HepG2 (cell line): ENCODE measurements at regions not wholly inside any gene's neighbourhood (a gene's known extent, or its start where the extent isn't known, plus 50 kb on each side); places are given as distances from the start of the nearest gene placed in this dataset.

Experiments used
- CEBPB ChIP-seq: IDR thresholded peaks from 2 replicates; pipeline ENCODE4 v1.6.1; 2011; ENCODE audit warnings: low read depth, low read length, improper control_type of control experiment, borderline replicate concordance
- ERF ChIP-seq: IDR thresholded peaks from 2 replicates; pipeline ENCODE4 v1.6.1; 2018; ENCODE audit warnings: missing biosample characterization, missing genetic modification reagents
- FOXC1 ChIP-seq: sonication (generic); formaldehyde crosslinking; IDR thresholded peaks from 2 replicates; pipeline ENCODE4 v1.8.0; 2022; ENCODE audit warnings: mild to moderate bottlenecking, missing genetic modification reagents, borderline replicate concordance
- MAX ChIP-seq: IDR thresholded peaks from 2 replicates; pipeline ENCODE4 v1.6.1; 2012; ENCODE audit warnings: inconsistent platforms
- MED1 ChIP-seq: sonication (generic); formaldehyde crosslinking; IDR thresholded peaks from 2 replicates; pipeline ENCODE4 v1.4.0; 2020; ENCODE audit warnings: missing genetic modification reagents
- POLR2AphosphoS5 ChIP-seq: IDR thresholded peaks from 2 replicates; pipeline ENCODE4 v1.6.1; 2012; ENCODE audit warnings: low read depth, low read length
- RFX5 ChIP-seq: IDR thresholded peaks from 2 replicates; pipeline ENCODE4 v1.6.1; 2011; ENCODE audit warnings: low read depth, low read length, improper control_type of control experiment
- THRA ChIP-seq: sonication (generic); formaldehyde crosslinking; IDR thresholded peaks from 2 replicates; pipeline ENCODE4 v1.4.0; 2020; ENCODE audit warnings: missing genetic modification reagents, borderline replicate concordance
- ZBTB7A ChIP-seq: sonication (generic); formaldehyde crosslinking; IDR thresholded peaks from 2 replicates; pipeline ENCODE4 v1.8.0; 2022; ENCODE audit warnings: mild to moderate bottlenecking, missing genetic modification reagents
- ZFX ChIP-seq: sonication (generic); formaldehyde crosslinking; IDR thresholded peaks from 2 replicates; pipeline ENCODE4 v1.4.0; 2020; ENCODE audit warnings: mild to moderate bottlenecking, low read depth, missing genetic modification reagents, moderate library complexity
- ZNF280B ChIP-seq: sonication (generic); formaldehyde crosslinking; IDR thresholded peaks from 2 replicates; pipeline ENCODE4 v1.5.0; 2020; ENCODE audit warnings: missing genetic modification reagents, mild to moderate bottlenecking, borderline replicate concordance
- TF ChIP-seq, protein P1 (sequence below): sonication (generic); formaldehyde crosslinking; IDR thresholded peaks from 2 replicates; pipeline ENCODE4 v1.5.0; 2020; ENCODE audit warnings: mild to moderate bottlenecking, missing genetic modification reagents, moderate library complexity
- TF ChIP-seq, protein P2 (sequence below): sonication (generic); formaldehyde crosslinking; IDR thresholded peaks from 2 replicates; pipeline ENCODE4 v1.5.0; 2020; ENCODE audit warnings: missing genetic modification reagents
- TF ChIP-seq, protein P3 (sequence below): IDR thresholded peaks from 2 replicates; pipeline ENCODE4 v1.6.1; 2016; ENCODE audit warnings: low read depth, missing genetic modification reagents, missing compliant biosample characterization

GRCh38 chr3:182608832-182609231, 184.5 kb upstream of the ATP11B start:
- TF ChIP-seq, protein P1, sequence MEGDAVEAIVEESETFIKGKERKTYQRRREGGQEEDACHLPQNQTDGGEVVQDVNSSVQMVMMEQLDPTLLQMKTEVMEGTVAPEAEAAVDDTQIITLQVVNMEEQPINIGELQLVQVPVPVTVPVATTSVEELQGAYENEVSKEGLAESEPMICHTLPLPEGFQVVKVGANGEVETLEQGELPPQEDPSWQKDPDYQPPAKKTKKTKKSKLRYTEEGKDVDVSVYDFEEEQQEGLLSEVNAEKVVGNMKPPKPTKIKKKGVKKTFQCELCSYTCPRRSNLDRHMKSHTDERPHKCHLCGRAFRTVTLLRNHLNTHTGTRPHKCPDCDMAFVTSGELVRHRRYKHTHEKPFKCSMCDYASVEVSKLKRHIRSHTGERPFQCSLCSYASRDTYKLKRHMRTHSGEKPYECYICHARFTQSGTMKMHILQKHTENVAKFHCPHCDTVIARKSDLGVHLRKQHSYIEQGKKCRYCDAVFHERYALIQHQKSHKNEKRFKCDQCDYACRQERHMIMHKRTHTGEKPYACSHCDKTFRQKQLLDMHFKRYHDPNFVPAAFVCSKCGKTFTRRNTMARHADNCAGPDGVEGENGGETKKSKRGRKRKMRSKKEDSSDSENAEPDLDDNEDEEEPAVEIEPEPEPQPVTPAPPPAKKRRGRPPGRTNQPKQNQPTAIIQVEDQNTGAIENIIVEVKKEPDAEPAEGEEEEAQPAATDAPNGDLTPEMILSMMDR (CRISPR knock-in tag) = no peak
- no peak for TF ChIP-seq CEBPB
- TF ChIP-seq THRA (CRISPR knock-in tag) = no peak
- no peak for TF ChIP-seq ZNF280B
- TF ChIP-seq ZBTB7A (CRISPR knock-in tag) = no peak
- TF ChIP-seq, protein P2, sequence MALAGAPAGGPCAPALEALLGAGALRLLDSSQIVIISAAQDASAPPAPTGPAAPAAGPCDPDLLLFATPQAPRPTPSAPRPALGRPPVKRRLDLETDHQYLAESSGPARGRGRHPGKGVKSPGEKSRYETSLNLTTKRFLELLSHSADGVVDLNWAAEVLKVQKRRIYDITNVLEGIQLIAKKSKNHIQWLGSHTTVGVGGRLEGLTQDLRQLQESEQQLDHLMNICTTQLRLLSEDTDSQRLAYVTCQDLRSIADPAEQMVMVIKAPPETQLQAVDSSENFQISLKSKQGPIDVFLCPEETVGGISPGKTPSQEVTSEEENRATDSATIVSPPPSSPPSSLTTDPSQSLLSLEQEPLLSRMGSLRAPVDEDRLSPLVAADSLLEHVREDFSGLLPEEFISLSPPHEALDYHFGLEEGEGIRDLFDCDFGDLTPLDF (CRISPR knock-in tag) = no peak
- no peak for TF ChIP-seq RFX5
- TF ChIP-seq ERF = no peak
- no peak for TF ChIP-seq FOXC1 (CRISPR knock-in tag)
- TF ChIP-seq MED1 = no peak
- no peak for TF ChIP-seq MAX
- TF ChIP-seq, protein P3, sequence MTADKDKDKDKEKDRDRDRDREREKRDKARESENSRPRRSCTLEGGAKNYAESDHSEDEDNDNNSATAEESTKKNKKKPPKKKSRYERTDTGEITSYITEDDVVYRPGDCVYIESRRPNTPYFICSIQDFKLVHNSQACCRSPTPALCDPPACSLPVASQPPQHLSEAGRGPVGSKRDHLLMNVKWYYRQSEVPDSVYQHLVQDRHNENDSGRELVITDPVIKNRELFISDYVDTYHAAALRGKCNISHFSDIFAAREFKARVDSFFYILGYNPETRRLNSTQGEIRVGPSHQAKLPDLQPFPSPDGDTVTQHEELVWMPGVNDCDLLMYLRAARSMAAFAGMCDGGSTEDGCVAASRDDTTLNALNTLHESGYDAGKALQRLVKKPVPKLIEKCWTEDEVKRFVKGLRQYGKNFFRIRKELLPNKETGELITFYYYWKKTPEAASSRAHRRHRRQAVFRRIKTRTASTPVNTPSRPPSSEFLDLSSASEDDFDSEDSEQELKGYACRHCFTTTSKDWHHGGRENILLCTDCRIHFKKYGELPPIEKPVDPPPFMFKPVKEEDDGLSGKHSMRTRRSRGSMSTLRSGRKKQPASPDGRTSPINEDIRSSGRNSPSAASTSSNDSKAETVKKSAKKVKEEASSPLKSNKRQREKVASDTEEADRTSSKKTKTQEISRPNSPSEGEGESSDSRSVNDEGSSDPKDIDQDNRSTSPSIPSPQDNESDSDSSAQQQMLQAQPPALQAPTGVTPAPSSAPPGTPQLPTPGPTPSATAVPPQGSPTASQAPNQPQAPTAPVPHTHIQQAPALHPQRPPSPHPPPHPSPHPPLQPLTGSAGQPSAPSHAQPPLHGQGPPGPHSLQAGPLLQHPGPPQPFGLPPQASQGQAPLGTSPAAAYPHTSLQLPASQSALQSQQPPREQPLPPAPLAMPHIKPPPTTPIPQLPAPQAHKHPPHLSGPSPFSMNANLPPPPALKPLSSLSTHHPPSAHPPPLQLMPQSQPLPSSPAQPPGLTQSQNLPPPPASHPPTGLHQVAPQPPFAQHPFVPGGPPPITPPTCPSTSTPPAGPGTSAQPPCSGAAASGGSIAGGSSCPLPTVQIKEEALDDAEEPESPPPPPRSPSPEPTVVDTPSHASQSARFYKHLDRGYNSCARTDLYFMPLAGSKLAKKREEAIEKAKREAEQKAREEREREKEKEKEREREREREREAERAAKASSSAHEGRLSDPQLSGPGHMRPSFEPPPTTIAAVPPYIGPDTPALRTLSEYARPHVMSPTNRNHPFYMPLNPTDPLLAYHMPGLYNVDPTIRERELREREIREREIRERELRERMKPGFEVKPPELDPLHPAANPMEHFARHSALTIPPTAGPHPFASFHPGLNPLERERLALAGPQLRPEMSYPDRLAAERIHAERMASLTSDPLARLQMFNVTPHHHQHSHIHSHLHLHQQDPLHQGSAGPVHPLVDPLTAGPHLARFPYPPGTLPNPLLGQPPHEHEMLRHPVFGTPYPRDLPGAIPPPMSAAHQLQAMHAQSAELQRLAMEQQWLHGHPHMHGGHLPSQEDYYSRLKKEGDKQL = no peak
- TF ChIP-seq POLR2AphosphoS5 = no peak
- no peak for TF ChIP-seq ZFX (CRISPR knock-in tag)
